ENCODE measurements at regions not wholly inside any gene's neighbourhood (a gene's known extent, or its start where the extent isn't known, plus 50 kb on each side); places are given as distances from the start of the nearest gene placed in this dataset.

DNA sequence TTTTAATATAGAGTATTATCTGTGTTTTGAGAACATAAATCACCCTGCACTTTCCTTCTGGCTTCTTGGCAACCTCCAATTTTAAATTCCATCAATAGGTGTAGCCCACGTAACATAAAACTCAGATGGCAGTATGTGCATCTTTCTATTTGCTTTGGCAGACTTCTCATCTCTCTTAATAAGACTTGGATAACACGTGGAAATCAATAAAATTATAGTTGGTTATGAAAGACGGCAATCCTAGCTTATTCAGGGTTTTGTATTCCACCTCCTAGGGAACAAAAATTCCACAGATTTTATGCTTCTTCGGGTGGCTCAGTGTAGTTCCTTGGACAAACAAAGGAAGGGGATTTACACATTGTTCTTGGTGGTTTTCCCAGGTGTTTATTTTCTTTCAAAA is 299.3 kb downstream of the RND3 start:
- Histone ChIP-seq H3K9me3 (ENCODE audit: control insufficient read depth, insufficient read depth, low read length) (no peaks in the 10 kb centered on the region), H3K4me3 (ENCODE audit: low read length) (no peak overlapping the region), H3K27ac (ENCODE audit: low read length) (no peak overlapping the region), H3K4me1 (ENCODE audit: control insufficient read depth, insufficient read depth, low read length) (no peaks in the 10 kb centered on the region), H3K36me3 (ENCODE audit: control insufficient read depth, insufficient read depth, low read length) (no peaks in the 10 kb centered on the region), H3K27me3 (ENCODE audit: control insufficient read depth, insufficient read depth, low read length) (no peaks in the 10 kb centered on the region)
- WGBS (ENCODE audit: insufficient coverage), result 46% methylated on average over 2 of the region's 4 CpGs
- ATAC-seq, result no peak
- Mint-ChIP-seq H3K27me3 (ENCODE audit: low read depth in 2 of 2) (no peaks in the 10 kb centered on the region), H3K4me1 (no peaks in the 10 kb centered on the region), H3K36me3 (no peaks in the 10 kb centered on the region), H3K4me3 (no peak overlapping the region), H3K27ac (no peak overlapping the region), H3K9me3 (peaks cover 11 to 12% of the 10 kb centered on the region in 2 donors)
- intact Hi-C loops (cut with micrococcal nuclease), result no loop called here
- DNase-seq, result no peak
- TF ChIP-seq, protein P1, sequence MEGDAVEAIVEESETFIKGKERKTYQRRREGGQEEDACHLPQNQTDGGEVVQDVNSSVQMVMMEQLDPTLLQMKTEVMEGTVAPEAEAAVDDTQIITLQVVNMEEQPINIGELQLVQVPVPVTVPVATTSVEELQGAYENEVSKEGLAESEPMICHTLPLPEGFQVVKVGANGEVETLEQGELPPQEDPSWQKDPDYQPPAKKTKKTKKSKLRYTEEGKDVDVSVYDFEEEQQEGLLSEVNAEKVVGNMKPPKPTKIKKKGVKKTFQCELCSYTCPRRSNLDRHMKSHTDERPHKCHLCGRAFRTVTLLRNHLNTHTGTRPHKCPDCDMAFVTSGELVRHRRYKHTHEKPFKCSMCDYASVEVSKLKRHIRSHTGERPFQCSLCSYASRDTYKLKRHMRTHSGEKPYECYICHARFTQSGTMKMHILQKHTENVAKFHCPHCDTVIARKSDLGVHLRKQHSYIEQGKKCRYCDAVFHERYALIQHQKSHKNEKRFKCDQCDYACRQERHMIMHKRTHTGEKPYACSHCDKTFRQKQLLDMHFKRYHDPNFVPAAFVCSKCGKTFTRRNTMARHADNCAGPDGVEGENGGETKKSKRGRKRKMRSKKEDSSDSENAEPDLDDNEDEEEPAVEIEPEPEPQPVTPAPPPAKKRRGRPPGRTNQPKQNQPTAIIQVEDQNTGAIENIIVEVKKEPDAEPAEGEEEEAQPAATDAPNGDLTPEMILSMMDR (IDR thresholded peaks at IDR 0.05), result no peak

DNA sequence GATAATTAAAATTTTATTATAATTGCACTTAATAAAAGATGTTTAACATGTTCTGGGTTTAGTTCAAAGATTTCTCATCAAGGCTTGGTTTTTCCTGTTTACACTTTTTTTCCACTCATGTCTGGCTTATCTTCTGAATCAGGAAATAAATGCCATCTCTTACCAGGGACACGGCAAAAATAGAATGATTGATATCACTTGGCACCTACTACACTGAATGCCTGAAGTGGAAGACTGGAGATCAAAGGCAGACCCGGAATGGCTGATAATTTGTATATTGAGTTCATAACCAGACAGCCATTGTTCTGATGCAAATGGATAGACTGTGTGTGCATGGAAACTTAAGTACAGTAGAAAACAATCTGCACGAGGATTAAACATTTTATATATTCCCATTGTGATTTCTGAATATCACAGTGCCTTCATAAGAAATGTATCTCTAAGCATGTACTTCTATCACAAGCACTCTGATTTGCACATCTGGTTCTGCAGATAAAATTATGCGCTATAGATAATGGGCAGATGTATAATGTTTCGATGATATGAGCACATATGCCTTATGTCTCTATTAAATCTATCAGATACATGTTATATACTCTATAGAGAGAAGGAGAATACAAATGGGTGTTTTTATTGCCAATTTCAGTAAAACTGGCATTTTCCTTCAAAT is 304.8 kb downstream of the RND3 start:
- DNase-seq (no peak), ATAC-seq (no peak)
- Histone ChIP-seq H3K4me3 (ENCODE audit: low read length) (no peak overlapping the region), H3K9me3 (ENCODE audit: control insufficient read depth, insufficient read depth, low read length) (peaks cover 3% of the 10 kb centered on the region), H3K4me1 (ENCODE audit: control insufficient read depth, insufficient read depth, low read length) (no peaks in the 10 kb centered on the region), H3K36me3 (ENCODE audit: control insufficient read depth, insufficient read depth, low read length) (no peaks in the 10 kb centered on the region), H3K27ac (ENCODE audit: low read length) (no peak overlapping the region), H3K27me3 (ENCODE audit: control insufficient read depth, insufficient read depth, low read length) (no peaks in the 10 kb centered on the region)
- no peak overlapping the region for H3K4me3 Mint-ChIP-seq
- H3K9me3 Mint-ChIP-seq, result peaks cover 12 to 15% of the 10 kb centered on the region in 2 donors
- TF ChIP-seq, protein P1 (IDR thresholded peaks at IDR 0.05), result no peak
- H3K4me1 Mint-ChIP-seq, result no peaks in the 10 kb centered on the region
- WGBS (ENCODE audit: insufficient coverage), result 58% methylated on average over 3 of the region's 5 CpGs
- H3K27ac Mint-ChIP-seq, result no peak overlapping the region
- intact Hi-C loops (cut with micrococcal nuclease), result no loop called here
- H3K36me3 Mint-ChIP-seq, result no peaks in the 10 kb centered on the region
- no peaks in the 10 kb centered on the region for H3K27me3 Mint-ChIP-seq (ENCODE audit: low read depth in 2 of 2)

DNA sequence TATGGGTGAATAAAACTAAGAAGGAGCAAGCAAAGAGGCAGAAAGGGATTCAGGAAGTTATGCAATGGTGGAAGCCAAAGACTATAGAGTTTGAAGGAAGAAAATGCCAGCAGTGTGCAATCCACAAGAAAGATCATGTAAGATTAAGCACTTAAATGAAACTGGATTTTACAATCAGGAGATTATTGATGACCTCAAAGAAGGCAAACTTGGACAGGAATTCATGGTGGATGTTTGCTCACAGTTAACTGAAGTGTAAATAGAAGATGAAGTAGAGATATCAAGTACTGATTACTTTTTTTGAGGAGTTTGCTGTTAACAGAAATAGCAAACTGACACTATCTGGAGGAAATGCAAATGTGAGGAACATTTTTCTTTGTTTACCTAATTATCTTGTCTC is 308.9 kb downstream of the RND3 start:
- TF ChIP-seq, protein P1 (IDR thresholded peaks at IDR 0.05), result no peak
- H3K9me3 ChIP-seq (ENCODE audit: control insufficient read depth, insufficient read depth, low read length), result peaks cover 3% of the 10 kb centered on the region
- DNase-seq, result no peak
- no peak for ATAC-seq
- peaks cover 6 to 18% of the 10 kb centered on the region in 2 donors for H3K9me3 Mint-ChIP-seq
- intact Hi-C loops (cut with micrococcal nuclease), result no loop called here
- H3K4me3 Mint-ChIP-seq, result no peak overlapping the region
- H3K4me3 ChIP-seq (ENCODE audit: low read length), result no peak overlapping the region
- no peaks in the 10 kb centered on the region for H3K27me3 Mint-ChIP-seq (ENCODE audit: low read depth in 2 of 2)
- H3K27me3 ChIP-seq (ENCODE audit: control insufficient read depth, insufficient read depth, low read length), result no peaks in the 10 kb centered on the region
- no peaks in the 10 kb centered on the region for H3K4me1 ChIP-seq (ENCODE audit: control insufficient read depth, insufficient read depth, low read length)
- H3K27ac ChIP-seq (ENCODE audit: low read length), result no peak overlapping the region
- no peak overlapping the region for H3K27ac Mint-ChIP-seq
- H3K36me3 Mint-ChIP-seq, result no peaks in the 10 kb centered on the region
- no peaks in the 10 kb centered on the region for H3K4me1 Mint-ChIP-seq
- H3K36me3 ChIP-seq (ENCODE audit: control insufficient read depth, insufficient read depth, low read length), result no peaks in the 10 kb centered on the region

DNA sequence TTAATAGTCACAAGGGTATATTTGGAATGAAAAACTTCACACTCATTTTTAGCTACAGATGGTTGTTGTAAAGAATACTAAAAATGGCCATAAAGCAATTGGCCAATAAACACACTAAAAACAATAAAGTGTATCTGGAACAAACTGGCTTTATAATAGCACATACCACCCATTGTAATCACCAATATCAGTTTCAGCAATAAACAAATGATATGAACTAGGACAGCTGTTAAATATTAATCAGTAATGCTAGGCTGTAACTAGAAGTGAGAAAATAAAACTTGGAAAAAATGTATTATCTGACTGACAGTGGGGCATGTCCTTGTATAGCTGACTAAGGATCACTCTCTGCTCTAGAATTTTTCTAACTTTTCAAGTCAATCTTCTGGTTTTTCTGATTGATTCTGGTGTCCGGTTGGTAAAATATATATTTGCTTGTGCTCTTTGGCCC is 312.5 kb downstream of the RND3 start:
- intact Hi-C loops (cut with micrococcal nuclease), result no loop called here
- no peaks in the 10 kb centered on the region for H3K36me3 ChIP-seq (ENCODE audit: control insufficient read depth, insufficient read depth, low read length)
- TF ChIP-seq, protein P1 (IDR thresholded peaks at IDR 0.05), result no peak
- no peak for ATAC-seq
- Mint-ChIP-seq H3K27ac (no peak overlapping the region), H3K4me1 (no peaks in the 10 kb centered on the region), H3K36me3 (no peaks in the 10 kb centered on the region), H3K27me3 (ENCODE audit: low read depth in 2 of 2) (no peaks in the 10 kb centered on the region), H3K4me3 (no peak overlapping the region), H3K9me3 (peaks cover 13 to 20% of the 10 kb centered on the region in 2 donors)
- no peak overlapping the region for H3K27ac ChIP-seq (ENCODE audit: low read length)
- no peak for DNase-seq
- no peak overlapping the region for H3K4me3 ChIP-seq (ENCODE audit: low read length)
- no peaks in the 10 kb centered on the region for H3K9me3 ChIP-seq (ENCODE audit: control insufficient read depth, insufficient read depth, low read length)
- H3K27me3 ChIP-seq (ENCODE audit: control insufficient read depth, insufficient read depth, low read length), result no peaks in the 10 kb centered on the region
- H3K4me1 ChIP-seq (ENCODE audit: control insufficient read depth, insufficient read depth, low read length), result no peaks in the 10 kb centered on the region
- WGBS (ENCODE audit: insufficient coverage), result no CpG with 5 or more reads among the region's 1 CpG
